ENCODE measurements at regions not wholly inside any gene's neighbourhood (a gene's known extent, or its start where the extent isn't known, plus 50 kb on each side); places are given as distances from the start of the nearest gene placed in this dataset.
"Not testable (repeated sequence)": the region's sequence is repeated elsewhere in the genome, so short reads cannot be mapped to it uniquely, and the experiment has no call there.

DNA sequence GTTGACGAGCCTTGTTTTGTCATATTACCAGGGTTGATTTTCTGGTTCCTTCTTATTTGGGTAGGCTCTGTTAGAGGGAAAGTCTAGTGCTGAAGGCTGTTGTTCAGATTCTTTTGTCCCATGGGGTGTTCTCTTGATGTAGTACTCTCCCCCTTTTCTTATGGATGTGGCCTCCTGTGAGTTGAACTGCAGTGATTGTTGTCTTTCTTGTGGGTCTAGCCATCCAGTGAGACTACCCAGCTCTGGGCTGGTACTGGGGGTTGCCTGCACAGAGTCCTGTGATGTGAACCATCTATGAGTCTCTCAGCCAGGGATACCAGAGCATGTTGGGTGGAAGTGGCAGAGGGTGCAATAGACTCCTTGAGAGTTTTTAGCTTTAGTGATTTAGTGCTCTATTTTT, 680.6 kb downstream of the RFPL4B start:
- no peaks in the 10 kb centered on the region for H3K27me3 Mint-ChIP-seq
- H3K9me3 Mint-ChIP-seq = no peaks in the 10 kb centered on the region
- ChIA-PET POLR2A (no interaction called here), CTCF (no interaction called here)
- no peak for DNase-seq
- H3K4me3 Mint-ChIP-seq = no peak overlapping the region
- H3K36me3 Mint-ChIP-seq (ENCODE audit: low read depth) = no peaks in the 10 kb centered on the region
- no peaks in the 10 kb centered on the region for H3K4me1 Mint-ChIP-seq
- no peak overlapping the region for H3K27ac Mint-ChIP-seq

GRCh38 chr6:113029161-113029560, 682.0 kb downstream of the RFPL4B start:
- POLR2A ChIA-PET; H3K27me3 Mint-ChIP-seq; CTCF ChIA-PET; H3K4me3 Mint-ChIP-seq; H3K36me3 Mint-ChIP-seq (ENCODE audit: low read depth); H3K27ac Mint-ChIP-seq; H3K9me3 Mint-ChIP-seq; DNase-seq; H3K4me1 Mint-ChIP-seq: not testable (repeated sequence)

- Mint-ChIP-seq H3K9me3 (no peaks in the 10 kb centered on the region), H3K36me3 (ENCODE audit: low read depth) (no peaks in the 10 kb centered on the region), H3K27me3 (no peaks in the 10 kb centered on the region), H3K27ac (no peak overlapping the region), H3K4me1 (no peaks in the 10 kb centered on the region), H3K4me3 (no peak overlapping the region)
- no peak for DNase-seq
- ChIA-PET POLR2A (no interaction called here), CTCF (no interaction called here)
These were observed 684.6 kb downstream of the RFPL4B start for GRCh38 chr6:113031591-113032238.

- Mint-ChIP-seq H3K4me1 (no peaks in the 10 kb centered on the region), H3K4me3 (no peak overlapping the region), H3K27me3 (no peaks in the 10 kb centered on the region), H3K36me3 (ENCODE audit: low read depth) (no peaks in the 10 kb centered on the region), H3K9me3 (no peaks in the 10 kb centered on the region), H3K27ac (no peak overlapping the region)
- no peak for DNase-seq
- ChIA-PET POLR2A (no interaction called here), CTCF (no interaction called here)
These were observed 691.9 kb downstream of the RFPL4B start for GRCh38 chr6:113039005-113039404.

- Mint-ChIP-seq H3K4me1 (no peaks in the 10 kb centered on the region), H3K27ac (no peak overlapping the region), H3K9me3 (no peaks in the 10 kb centered on the region), H3K36me3 (ENCODE audit: low read depth) (no peaks in the 10 kb centered on the region), H3K4me3 (no peak overlapping the region), H3K27me3 (no peaks in the 10 kb centered on the region)
- no peak for DNase-seq
- CTCF ChIA-PET = no interaction called here
- POLR2A ChIA-PET = no interaction called here
These were observed 700.0 kb downstream of the RFPL4B start for GRCh38 chr6:113047148-113047547.

- Mint-ChIP-seq H3K4me3 (no peak overlapping the region), H3K4me1 (no peaks in the 10 kb centered on the region)
These were observed 700.8 kb downstream of the RFPL4B start for GRCh38 chr6:113047932-113048331.

GRCh38 chr6:113048741-113049140, 701.6 kb downstream of the RFPL4B start:
- H3K27ac Mint-ChIP-seq = no peak overlapping the region
- no peaks in the 10 kb centered on the region for H3K4me1 Mint-ChIP-seq
- CTCF ChIA-PET = interaction anchor here (0.6 kb wide), 1 partner anchor 463 kb away, joined by 4 read pairs; no protein-coding TSS in a partner anchor
- DNase-seq = no peak
- no peaks in the 10 kb centered on the region for H3K36me3 Mint-ChIP-seq (ENCODE audit: low read depth)
- POLR2A ChIA-PET = no interaction called here
- no peak overlapping the region for H3K4me3 Mint-ChIP-seq
- no peaks in the 10 kb centered on the region for H3K9me3 Mint-ChIP-seq
- no peaks in the 10 kb centered on the region for H3K27me3 Mint-ChIP-seq

More at GRCh38 chr6:113047932-113048331, 700.8 kb downstream of the RFPL4B start:
- Mint-ChIP-seq H3K9me3 (no peaks in the 10 kb centered on the region), H3K27ac (no peak overlapping the region), H3K27me3 (no peaks in the 10 kb centered on the region), H3K36me3 (ENCODE audit: low read depth) (no peaks in the 10 kb centered on the region)
- CTCF ChIA-PET = no interaction called here
- DNase-seq = no peak
- POLR2A ChIA-PET = no interaction called here

DNA sequence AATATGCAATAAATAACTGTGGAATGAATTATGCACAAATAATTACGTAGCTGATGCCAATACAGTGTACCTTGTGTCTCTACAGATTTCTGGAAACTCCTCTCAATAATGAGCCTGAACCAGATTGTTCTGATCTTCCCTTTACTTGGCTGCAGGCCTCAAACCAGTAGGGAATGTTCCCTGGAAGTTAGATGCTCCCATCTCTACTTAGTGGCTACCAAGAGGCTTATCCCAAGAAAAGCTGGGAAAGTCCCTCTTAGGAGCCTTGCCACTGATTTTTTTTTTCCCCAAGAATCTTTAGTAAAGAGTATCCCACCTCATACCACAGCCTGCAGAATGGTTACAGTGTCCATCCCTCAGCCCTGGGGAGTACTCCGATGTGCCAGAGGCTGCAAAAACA, 702.1 kb downstream of the RFPL4B start:
- H3K4me3 Mint-ChIP-seq = no peak overlapping the region
- H3K27me3 Mint-ChIP-seq = no peaks in the 10 kb centered on the region
- ChIA-PET POLR2A (no interaction called here), CTCF (interaction anchor here (0.6 kb wide), 1 partner anchor 463 kb away, joined by 4 read pairs; no protein-coding TSS in a partner anchor)
- H3K27ac Mint-ChIP-seq = no peak overlapping the region
- no peaks in the 10 kb centered on the region for H3K9me3 Mint-ChIP-seq
- H3K36me3 Mint-ChIP-seq (ENCODE audit: low read depth) = no peaks in the 10 kb centered on the region
- H3K4me1 Mint-ChIP-seq = no peaks in the 10 kb centered on the region
- no peak for DNase-seq

DNA sequence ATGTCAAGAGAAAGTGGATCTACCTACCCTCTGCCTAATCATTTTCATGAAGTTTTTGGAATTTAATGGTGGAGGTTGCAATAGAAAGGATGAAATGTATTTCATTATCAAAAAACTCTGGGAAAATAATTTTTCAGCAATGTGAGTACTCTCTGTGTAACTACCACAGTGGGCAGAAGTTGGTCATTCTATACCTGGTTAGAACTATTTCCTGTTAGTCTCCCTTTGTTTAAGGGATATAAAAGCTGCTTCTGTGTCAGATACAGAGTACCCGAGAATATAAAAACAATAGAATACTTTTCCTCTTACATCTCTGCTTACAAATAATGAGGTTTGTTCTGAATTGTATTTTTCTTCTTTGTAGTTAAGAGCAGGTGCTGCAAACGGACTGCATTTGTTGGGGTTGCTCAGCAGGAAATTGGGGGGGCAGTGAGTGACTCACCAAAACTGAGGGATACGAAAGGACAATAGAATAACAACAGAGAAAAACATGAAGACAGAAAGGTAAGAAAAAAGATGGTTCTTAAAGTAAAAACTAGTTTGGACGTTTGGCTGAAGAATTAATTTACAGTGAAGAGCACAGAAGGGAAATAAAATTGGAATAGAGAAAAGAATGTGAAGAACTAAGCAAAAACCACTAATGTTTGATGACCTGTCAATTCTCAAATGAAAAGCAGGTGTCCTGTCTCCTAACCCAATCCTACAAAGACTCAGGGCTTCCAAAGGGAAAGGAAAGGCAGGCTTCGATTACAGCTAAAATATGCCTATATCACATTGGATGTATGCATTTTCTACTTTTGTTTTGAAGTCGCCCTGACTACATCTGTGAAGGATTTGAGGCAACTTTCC, 703.1 kb downstream of the RFPL4B start:
- H3K27me3 Mint-ChIP-seq = no peaks in the 10 kb centered on the region
- CTCF ChIA-PET = no interaction called here
- no peaks in the 10 kb centered on the region for H3K36me3 Mint-ChIP-seq (ENCODE audit: low read depth)

GRCh38 chr6:113050979-113051378, 703.8 kb downstream of the RFPL4B start:
- Mint-ChIP-seq H3K4me3 (no peak overlapping the region), H3K4me1 (no peaks in the 10 kb centered on the region), H3K36me3 (ENCODE audit: low read depth) (no peaks in the 10 kb centered on the region), H3K9me3 (no peaks in the 10 kb centered on the region), H3K27ac (no peak overlapping the region), H3K27me3 (no peaks in the 10 kb centered on the region)
- ChIA-PET CTCF (no interaction called here), POLR2A (no interaction called here)
- no peak for DNase-seq

More for the DNA sequence above, 703.1 kb downstream of the RFPL4B start:
- H3K9me3 Mint-ChIP-seq = no peaks in the 10 kb centered on the region
- H3K4me3 Mint-ChIP-seq = no peak overlapping the region
- POLR2A ChIA-PET = no interaction called here
- no peak overlapping the region for H3K27ac Mint-ChIP-seq
- DNase-seq = no peak
- no peaks in the 10 kb centered on the region for H3K4me1 Mint-ChIP-seq

- CTCF ChIA-PET = no interaction called here
- POLR2A ChIA-PET = no interaction called here
- H3K4me1 Mint-ChIP-seq = no peaks in the 10 kb centered on the region
- H3K9me3 Mint-ChIP-seq = no peaks in the 10 kb centered on the region
- H3K27me3 Mint-ChIP-seq = no peaks in the 10 kb centered on the region
- no peak overlapping the region for H3K4me3 Mint-ChIP-seq
- DNase-seq = no peak
- H3K27ac Mint-ChIP-seq = no peak overlapping the region
- no peaks in the 10 kb centered on the region for H3K36me3 Mint-ChIP-seq (ENCODE audit: low read depth)
These were observed 705.4 kb downstream of the RFPL4B start for GRCh38 chr6:113052506-113052905.

DNA sequence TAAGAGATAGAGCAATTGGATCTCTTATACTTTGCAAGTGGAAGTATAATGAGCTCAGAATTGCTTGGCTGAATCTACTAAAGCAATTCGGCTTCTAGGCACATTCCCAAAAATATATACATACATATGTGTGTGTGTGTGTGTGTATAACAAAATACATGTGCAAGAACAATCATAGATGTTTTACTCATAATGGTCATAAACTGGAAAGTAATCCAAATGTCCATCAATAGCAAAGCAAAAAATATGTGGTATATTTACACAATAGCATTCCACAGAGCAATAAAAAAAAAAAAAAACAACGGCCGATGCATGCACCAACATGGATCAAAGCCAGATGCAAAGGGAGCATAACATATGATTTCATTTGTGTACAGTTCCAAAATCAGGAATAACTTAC, 707.9 kb downstream of the RFPL4B start:
- ChIA-PET CTCF (no interaction called here), POLR2A (no interaction called here)
- H3K27me3 Mint-ChIP-seq = no peaks in the 10 kb centered on the region
- no peak overlapping the region for H3K4me3 Mint-ChIP-seq
- H3K36me3 Mint-ChIP-seq (ENCODE audit: low read depth) = no peaks in the 10 kb centered on the region
- no peak overlapping the region for H3K27ac Mint-ChIP-seq
- no peak for DNase-seq
- H3K9me3 Mint-ChIP-seq = no peaks in the 10 kb centered on the region
- no peaks in the 10 kb centered on the region for H3K4me1 Mint-ChIP-seq

DNA sequence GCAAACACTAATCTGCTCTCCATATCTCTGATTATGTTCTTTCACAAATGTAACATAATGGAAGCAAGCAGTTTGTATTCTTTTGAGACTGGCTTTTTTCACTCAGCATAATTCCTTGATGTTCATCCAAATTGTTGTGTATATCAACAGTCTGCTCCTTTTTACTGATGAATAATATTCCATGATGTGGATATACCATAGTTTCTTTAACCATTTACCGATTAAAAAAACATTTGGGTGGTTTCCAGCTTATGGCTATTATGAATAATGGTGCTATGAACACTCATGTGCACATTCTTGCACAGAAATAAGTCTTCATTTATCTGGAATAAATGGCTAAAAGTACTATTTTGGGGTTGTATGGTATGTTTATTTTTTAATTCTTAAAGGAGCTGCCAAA, 708.9 kb downstream of the RFPL4B start:
- POLR2A ChIA-PET = no interaction called here
- DNase-seq = no peak

GRCh38 chr6:113057567-113058053, 710.5 kb downstream of the RFPL4B start:
- DNase-seq = no peak
- Mint-ChIP-seq H3K27ac (no peak overlapping the region), H3K36me3 (ENCODE audit: low read depth) (no peaks in the 10 kb centered on the region), H3K9me3 (no peaks in the 10 kb centered on the region), H3K27me3 (no peaks in the 10 kb centered on the region), H3K4me1 (no peaks in the 10 kb centered on the region), H3K4me3 (no peak overlapping the region)
- CTCF ChIA-PET = no interaction called here
- POLR2A ChIA-PET = no interaction called here

More for the DNA sequence above, 708.9 kb downstream of the RFPL4B start:
- no peak overlapping the region for H3K27ac Mint-ChIP-seq
- no peaks in the 10 kb centered on the region for H3K9me3 Mint-ChIP-seq
- no peaks in the 10 kb centered on the region for H3K4me1 Mint-ChIP-seq
- H3K36me3 Mint-ChIP-seq (ENCODE audit: low read depth) = no peaks in the 10 kb centered on the region
- H3K27me3 Mint-ChIP-seq = no peaks in the 10 kb centered on the region
- no peak overlapping the region for H3K4me3 Mint-ChIP-seq
- CTCF ChIA-PET = no interaction called here
